ENCODE measurements at regions not wholly inside any gene's neighbourhood (a gene's known extent, or its start where the extent isn't known, plus 50 kb on each side); places are given as distances from the start of the nearest gene placed in this dataset.
"Not testable (repeated sequence)": the region's sequence is repeated elsewhere in the genome, so short reads cannot be mapped to it uniquely, and the experiment has no call there.

DNA sequence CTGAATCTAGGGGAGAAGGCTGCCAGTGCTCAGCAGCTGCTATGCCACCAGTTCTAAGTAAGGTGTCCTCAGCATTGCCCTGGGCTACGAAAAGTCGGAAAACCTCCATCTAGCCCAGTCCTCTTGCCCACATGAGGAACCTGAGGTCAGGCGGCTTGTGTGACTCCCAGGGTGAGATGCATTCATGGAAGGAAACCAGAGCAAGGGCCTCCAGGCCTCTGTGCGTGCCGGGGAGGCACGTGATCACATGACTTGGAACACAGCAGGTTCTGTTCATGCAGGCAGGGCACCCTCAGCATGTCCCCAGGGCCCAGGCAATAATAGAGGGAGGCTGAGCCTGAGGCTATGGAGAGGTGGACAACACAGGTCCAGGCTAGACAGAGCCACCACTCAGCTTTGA, 312.5 kb upstream of the DUSP10 start:
- intact Hi-C loops (cut with DNase I; ENCODE audit: low total_unique reads) (no loop called here), in situ Hi-C loops (cut with MboI; ENCODE audit: low sequenced_read_pairs in 4 of 4) (no loop called here)
- Histone ChIP-seq H3K4me3 (no peak overlapping the region), H3K36me3 (no peaks in the 10 kb centered on the region), H3K27me3 (no peaks in the 10 kb centered on the region), H3K27ac (no peak overlapping the region), H3K4me1 (no peaks in the 10 kb centered on the region), H3K9me3 (no peaks in the 10 kb centered on the region)
- ATAC-seq (no peak), DNase-seq (no peak)
- no peak for TF ChIP-seq POLR2A (IDR thresholded peaks at IDR 0.05)
- TF ChIP-seq, protein P1, sequence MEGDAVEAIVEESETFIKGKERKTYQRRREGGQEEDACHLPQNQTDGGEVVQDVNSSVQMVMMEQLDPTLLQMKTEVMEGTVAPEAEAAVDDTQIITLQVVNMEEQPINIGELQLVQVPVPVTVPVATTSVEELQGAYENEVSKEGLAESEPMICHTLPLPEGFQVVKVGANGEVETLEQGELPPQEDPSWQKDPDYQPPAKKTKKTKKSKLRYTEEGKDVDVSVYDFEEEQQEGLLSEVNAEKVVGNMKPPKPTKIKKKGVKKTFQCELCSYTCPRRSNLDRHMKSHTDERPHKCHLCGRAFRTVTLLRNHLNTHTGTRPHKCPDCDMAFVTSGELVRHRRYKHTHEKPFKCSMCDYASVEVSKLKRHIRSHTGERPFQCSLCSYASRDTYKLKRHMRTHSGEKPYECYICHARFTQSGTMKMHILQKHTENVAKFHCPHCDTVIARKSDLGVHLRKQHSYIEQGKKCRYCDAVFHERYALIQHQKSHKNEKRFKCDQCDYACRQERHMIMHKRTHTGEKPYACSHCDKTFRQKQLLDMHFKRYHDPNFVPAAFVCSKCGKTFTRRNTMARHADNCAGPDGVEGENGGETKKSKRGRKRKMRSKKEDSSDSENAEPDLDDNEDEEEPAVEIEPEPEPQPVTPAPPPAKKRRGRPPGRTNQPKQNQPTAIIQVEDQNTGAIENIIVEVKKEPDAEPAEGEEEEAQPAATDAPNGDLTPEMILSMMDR (IDR thresholded peaks at IDR 0.05 in 4 of 5, conservative IDR thresholded peaks at IDR 0.05 in 1 of 5), result no peak

DNA sequence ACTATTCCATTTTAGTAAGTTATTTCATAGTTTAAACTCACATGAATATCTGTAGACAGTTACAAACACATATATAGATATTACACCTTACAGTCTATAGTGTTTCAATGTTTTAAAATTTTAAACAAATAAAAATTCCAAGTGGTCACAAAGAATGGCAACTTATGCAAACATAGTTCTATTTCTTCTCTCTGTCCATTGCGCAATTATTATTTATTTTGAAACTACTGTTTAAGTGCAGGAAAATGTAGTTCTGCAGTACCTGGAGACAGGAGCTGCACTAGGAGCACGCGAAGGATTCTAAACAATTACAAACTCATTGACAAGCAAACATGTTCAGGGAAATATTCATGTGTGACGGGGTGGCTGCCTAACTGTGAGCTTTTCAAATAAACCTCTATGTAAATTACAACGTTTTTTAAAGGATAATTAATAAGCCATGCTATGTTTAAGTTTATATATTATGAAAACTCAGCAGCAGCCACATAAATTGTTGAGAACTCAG, 312.0 kb upstream of the DUSP10 start:
- intact Hi-C loops (cut with DNase I; ENCODE audit: low total_unique reads) (no loop called here), in situ Hi-C loops (cut with MboI; ENCODE audit: low sequenced_read_pairs in 4 of 4) (no loop called here)
- Histone ChIP-seq H3K27me3 (no peaks in the 10 kb centered on the region), H3K36me3 (no peaks in the 10 kb centered on the region), H3K4me3 (no peak overlapping the region), H3K9me3 (no peaks in the 10 kb centered on the region), H3K27ac (no peak overlapping the region), H3K4me1 (no peaks in the 10 kb centered on the region)
- TF ChIP-seq, protein P1 (IDR thresholded peaks at IDR 0.05 in 4 of 5, conservative IDR thresholded peaks at IDR 0.05 in 1 of 5), result no peak
- no peak for TF ChIP-seq POLR2A (IDR thresholded peaks at IDR 0.05)
- no peak for DNase-seq
- ATAC-seq, result no peak

DNA sequence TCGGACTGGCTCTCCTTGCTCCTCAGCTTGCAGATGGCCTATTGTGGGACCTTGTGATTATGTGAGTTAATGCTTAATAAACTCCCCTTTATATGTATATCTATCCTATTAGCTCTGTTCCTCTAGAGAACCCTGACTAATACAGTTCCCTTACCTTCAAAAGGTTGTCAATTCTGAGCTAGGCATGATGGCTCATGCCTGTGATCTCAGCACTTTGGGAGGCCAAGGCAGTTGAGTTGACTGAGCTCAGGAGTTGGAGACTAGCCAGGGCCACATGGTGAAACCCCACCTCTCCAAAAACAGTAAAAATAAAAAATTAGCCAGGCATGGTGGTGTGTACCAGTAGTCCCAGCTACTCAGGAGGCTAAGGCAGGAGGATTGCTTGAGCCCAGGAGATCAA, 309.4 kb upstream of the DUSP10 start:
- H3K9me3 ChIP-seq; H3K27me3 ChIP-seq; DNase-seq; H3K4me1 ChIP-seq; H3K4me3 ChIP-seq; H3K27ac ChIP-seq; in situ Hi-C loops (cut with MboI; ENCODE audit: low sequenced_read_pairs in 4 of 4); ATAC-seq; H3K36me3 ChIP-seq; intact Hi-C loops (cut with DNase I; ENCODE audit: low total_unique reads): not testable (repeated sequence)

DNA sequence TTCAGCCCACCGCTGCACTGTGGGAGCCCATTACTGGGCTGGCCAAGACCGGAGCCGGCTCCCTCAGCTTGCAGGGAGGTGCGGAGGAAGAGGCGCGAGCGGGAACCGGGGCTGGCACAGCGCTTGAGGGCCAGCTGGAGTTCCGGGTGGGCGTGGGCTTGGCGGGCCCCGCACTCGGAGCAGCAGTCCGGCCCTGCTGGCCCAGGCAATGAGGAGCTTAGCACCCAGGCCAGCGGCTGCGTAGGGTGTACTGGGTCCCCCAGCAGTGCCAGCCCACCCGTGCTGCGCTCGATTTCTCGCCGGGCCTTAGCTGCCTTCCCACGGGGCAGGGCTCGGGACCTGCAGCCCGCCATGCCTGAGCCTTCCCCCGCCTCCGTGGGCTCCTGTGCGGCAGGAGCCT, 307.8 kb upstream of the DUSP10 start:
- H3K27ac ChIP-seq; intact Hi-C loops (cut with DNase I; ENCODE audit: low total_unique reads); H3K27me3 ChIP-seq; in situ Hi-C loops (cut with MboI; ENCODE audit: low sequenced_read_pairs in 4 of 4); H3K9me3 ChIP-seq; DNase-seq; H3K4me1 ChIP-seq; H3K4me3 ChIP-seq; H3K36me3 ChIP-seq; ATAC-seq: not testable (repeated sequence)

DNA sequence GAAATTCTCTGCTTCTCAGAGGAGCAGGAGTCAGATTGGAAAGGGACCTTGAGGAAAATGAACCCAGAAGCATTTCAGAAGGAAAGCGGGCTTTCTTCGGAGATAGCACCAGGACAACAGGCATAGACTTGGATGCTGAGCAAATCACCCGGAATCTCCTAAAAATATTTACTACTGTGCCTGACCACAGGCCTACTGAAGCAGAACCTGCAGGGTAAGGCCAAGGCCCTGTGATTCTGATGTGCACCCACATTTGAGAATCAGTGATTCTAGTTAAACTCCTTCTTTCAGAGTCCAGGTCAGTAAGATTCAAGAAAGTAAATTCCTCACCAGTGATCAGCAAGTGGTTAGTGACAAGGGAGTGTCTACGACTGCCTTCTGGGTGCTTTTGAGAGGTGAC, 307.3 kb upstream of the DUSP10 start:
- Histone ChIP-seq H3K27ac (no peak overlapping the region), H3K9me3 (no peaks in the 10 kb centered on the region), H3K27me3 (no peaks in the 10 kb centered on the region), H3K4me1 (peaks cover 2 to 5% of the 10 kb centered on the region in 2 donors), H3K36me3 (no peaks in the 10 kb centered on the region), H3K4me3 (no peak overlapping the region)
- ATAC-seq (no peak), DNase-seq (no peak)
- in situ Hi-C loops (cut with MboI; ENCODE audit: low sequenced_read_pairs in 4 of 4), result no loop called here
- intact Hi-C loops (cut with DNase I; ENCODE audit: low total_unique reads), result no loop called here
- TF ChIP-seq, protein P1 (IDR thresholded peaks at IDR 0.05 in 4 of 5, conservative IDR thresholded peaks at IDR 0.05 in 1 of 5), result no peak
- TF ChIP-seq POLR2A (IDR thresholded peaks at IDR 0.05), result no peak

DNA sequence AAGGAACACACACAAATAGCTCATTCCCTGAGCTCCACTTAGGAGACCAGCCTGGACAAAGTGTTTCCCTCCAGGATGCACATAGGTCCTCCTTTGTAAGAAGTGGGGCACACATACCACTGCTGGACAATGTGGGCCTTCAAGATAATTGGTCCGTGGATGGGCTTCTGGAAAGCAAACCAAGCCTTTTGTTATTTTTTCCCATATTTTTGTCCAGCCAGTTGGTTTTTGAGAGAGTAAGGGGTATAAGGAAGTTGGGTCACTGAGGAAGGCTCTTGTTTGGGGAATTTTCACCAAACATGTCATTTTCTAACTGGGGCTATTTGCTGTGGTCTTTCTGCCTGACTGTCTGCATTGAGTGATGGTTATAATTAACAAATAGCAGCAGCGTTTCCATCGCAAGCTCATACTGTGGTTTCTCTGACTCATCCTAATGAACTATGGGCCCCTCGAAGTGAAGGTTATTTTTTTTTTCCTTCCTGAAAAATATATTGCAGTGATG, 306.3 kb upstream of the DUSP10 start:
- H3K9me3 ChIP-seq, result no peaks in the 10 kb centered on the region
- H3K4me1 ChIP-seq, result peaks cover 12 to 14% of the 10 kb centered on the region in 2 donors
- H3K27ac ChIP-seq, result no peak overlapping the region
- H3K4me3 ChIP-seq, result no peak overlapping the region
- DNase-seq (no peak), ATAC-seq (no peak)
- H3K36me3 ChIP-seq, result no peaks in the 10 kb centered on the region
- no peaks in the 10 kb centered on the region for H3K27me3 ChIP-seq
- in situ Hi-C loops (cut with MboI; ENCODE audit: low sequenced_read_pairs in 4 of 4) (no loop called here), intact Hi-C loops (cut with DNase I; ENCODE audit: low total_unique reads) (no loop called here)
- TF ChIP-seq POLR2A (IDR thresholded peaks at IDR 0.05), result no peak
- TF ChIP-seq, protein P1 (IDR thresholded peaks at IDR 0.05 in 4 of 5, conservative IDR thresholded peaks at IDR 0.05 in 1 of 5), result no peak
